HG03064 (cell line): ENCODE measurements at regions not wholly inside any gene's neighbourhood (a gene's known extent, or its start where the extent isn't known, plus 50 kb on each side); places are given as distances from the start of the nearest gene placed in this dataset.

ENCODE experiments used
- ATAC-seq: cut with Tn5 transposase; IDR thresholded peaks from one replicate; pipeline ENCODE4 v1.9.1; 2021; ENCODE audit warnings: low read depth; ENCODE audit not compliant: unreplicated experiment

GRCh38 chr20:50297498-50298376, 107.1 kb downstream of the CEBPB start:
- ATAC-seq, result no peak

- no peak for ATAC-seq
These were observed 108.1 kb downstream of the CEBPB start for GRCh38 chr20:50298554-50299324.

GRCh38 chr20:50299325-50299629, 108.6 kb downstream of the CEBPB start:
- ATAC-seq, result no peak

- no peak for ATAC-seq
These were observed 110.5 kb downstream of the CEBPB start for GRCh38 chr20:50301165-50301564.

- ATAC-seq, result no peak
These were observed 111.1 kb downstream of the CEBPB start for GRCh38 chr20:50301712-50302111.

- no peak for ATAC-seq
These were observed 111.9 kb downstream of the CEBPB start for GRCh38 chr20:50302341-50303057.

GRCh38 chr20:50303573-50304500, 113.2 kb downstream of the CEBPB start:
- no peak for ATAC-seq

GRCh38 chr20:50304501-50304856, 113.8 kb downstream of the CEBPB start:
- no peak for ATAC-seq

GRCh38 chr20:50304923-50305635, 114.4 kb downstream of the CEBPB start:
- no peak for ATAC-seq

GRCh38 chr20:50305636-50306477, 115.2 kb downstream of the CEBPB start:
- ATAC-seq, result no peak

GRCh38 chr20:50306478-50307423, 116.1 kb downstream of the CEBPB start:
- ATAC-seq, result no peak

GRCh38 chr20:50308166-50308512, 117.5 kb downstream of the CEBPB start:
- ATAC-seq, result no peak

GRCh38 chr20:50308513-50309279, 118.1 kb downstream of the CEBPB start:
- ATAC-seq, result no peak

- no peak for ATAC-seq
These were observed 118.7 kb downstream of the CEBPB start for GRCh38 chr20:50309280-50309763.

- ATAC-seq, result no peak
These were observed 119.4 kb downstream of the CEBPB start for GRCh38 chr20:50309764-50310672.

- ATAC-seq, result no peak
These were observed 120.0 kb downstream of the CEBPB start for GRCh38 chr20:50310673-50311051.
